Neural progenitor cell (in vitro differentiated cells): ENCODE measurements at regions not wholly inside any gene's neighbourhood (a gene's known extent, or its start where the extent isn't known, plus 50 kb on each side); places are given as distances from the start of the nearest gene placed in this dataset.

Experiments used
- DNase-seq: peaks from one replicate; pipeline ENCODE4 v3.0.0-alpha.2; 2016; ENCODE audit warnings: low spot score
- H2AFZ ChIP-seq: fragments of 200-600 bp; sonication (generic); replicated peaks from 2 replicates; pipeline ENCODE4 v1.6.1; 2016; ENCODE audit warnings: antibody characterized with exemption
- H3F3A ChIP-seq: fragments of 200-600 bp; sonication (generic); 2 replicates; pipeline ENCODE4 v1.6.1; 2016; ENCODE audit warnings: antibody characterized with exemption, low read depth
- H3K27ac ChIP-seq: fragments of 200-600 bp; sonication (generic); 2 replicates; pipeline ENCODE4 v1.5.1; 2016; ENCODE audit warnings: mild to moderate bottlenecking
- H3K27me3 ChIP-seq: fragments of 200-600 bp; sonication (generic); 2 replicates; pipeline ENCODE4 v1.6.1; 2016; ENCODE audit warnings: mild to moderate bottlenecking, moderate library complexity
- H3K36me3 ChIP-seq: fragments of 200-600 bp; sonication (generic); 2 replicates; pipeline ENCODE4 v1.5.1; 2016
- H3K4me1 ChIP-seq: fragments of 200-600 bp; sonication (generic); 2 replicates; pipeline ENCODE4 v1.6.1; 2016; ENCODE audit warnings: mixed run types
- H3K4me2 ChIP-seq: fragments of 200-600 bp; sonication (generic); 2 replicates; pipeline ENCODE4 v1.6.1; 2016
- H3K4me3 ChIP-seq: fragments of 200-600 bp; sonication (generic); 2 replicates; pipeline ENCODE4 v1.5.1; 2016
- H3K79me2 ChIP-seq: fragments of 200-600 bp; sonication (generic); 2 replicates; pipeline ENCODE4 v1.6.1; 2016; ENCODE audit warnings: low read depth
- H3K9ac ChIP-seq: fragments of 200-600 bp; sonication (generic); 2 replicates; pipeline ENCODE4 v1.6.1; 2016
- H3K9me3 ChIP-seq: fragments of 200-600 bp; sonication (generic); 2 replicates; pipeline ENCODE4 v1.5.1; 2016; ENCODE audit warnings: low read depth
- H4K20me1 ChIP-seq: fragments of 200-600 bp; sonication (generic); 2 replicates; pipeline ENCODE4 v1.6.1; 2016; ENCODE audit warnings: low read depth
- H3K27ac Mint-ChIP-seq: 3 replicates; pipeline ENCODE4 v1.8.0; 2021; ENCODE audit warnings: mixed read lengths
- H3K27me3 Mint-ChIP-seq: 2 replicates; pipeline ENCODE4 v1.8.0; 2022; ENCODE audit warnings: low read depth, mild to moderate bottlenecking, inconsistent platforms, moderate library complexity, mixed read lengths; ENCODE audit not compliant: insufficient read depth
- H3K36me3 Mint-ChIP-seq: 3 replicates; pipeline ENCODE4 v1.8.0; 2021; ENCODE audit warnings: mixed read lengths
- H3K4me1 Mint-ChIP-seq: 3 replicates; pipeline ENCODE4 v1.8.0; 2021; ENCODE audit warnings: mixed read lengths
- H3K4me3 Mint-ChIP-seq: 3 replicates; pipeline ENCODE4 v1.8.0; 2021; ENCODE audit warnings: mild to moderate bottlenecking, moderate library complexity, mixed read lengths
- H3K9me3 Mint-ChIP-seq: 3 replicates; pipeline ENCODE4 v1.8.0; 2020; ENCODE audit warnings: mixed read lengths
- EZH2 ChIP-seq: fragments of 200-600 bp; sonication (generic); IDR thresholded peaks from 2 replicates; pipeline ENCODE4 v1.6.1; 2017; ENCODE audit warnings: antibody characterized with exemption, mild to moderate bottlenecking, moderate library complexity
- EZH2phosphoT487 ChIP-seq: fragments of 200-600 bp; sonication (generic); IDR thresholded peaks from 2 replicates; pipeline ENCODE4 v1.6.1; 2017; ENCODE audit warnings: antibody characterized with exemption
- TF ChIP-seq, protein P1 (sequence below): fragments of 200-600 bp; sonication (generic); IDR thresholded peaks from 2 replicates; pipeline ENCODE4 v1.5.1; 2017; ENCODE audit warnings: antibody characterized with exemption, mild to moderate bottlenecking

DNA sequence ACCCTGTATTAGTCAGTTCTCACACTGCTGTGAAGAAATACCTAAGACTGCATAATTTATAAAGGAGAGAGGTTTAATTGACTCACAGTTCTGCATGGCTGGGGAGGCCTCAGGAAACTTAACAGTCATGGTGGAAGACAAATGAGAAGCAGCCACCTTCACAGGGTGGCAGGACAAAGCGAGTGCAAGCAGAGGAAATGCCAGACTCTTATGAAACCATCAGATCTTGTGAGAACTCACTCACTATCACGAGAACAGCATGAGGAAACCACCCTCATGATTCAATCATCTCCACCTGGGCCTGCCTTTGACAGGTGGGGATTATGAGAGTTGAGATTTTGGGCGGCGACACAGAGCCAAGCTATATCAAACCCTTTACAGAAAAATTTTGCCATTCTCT, 722.4 kb downstream of the RAB28 start:
- H3K4me3 Mint-ChIP-seq = no peak overlapping the region
- no peaks in the 10 kb centered on the region for H4K20me1 ChIP-seq
- H3K4me2 ChIP-seq = no peak overlapping the region
- no peak for DNase-seq
- H3K4me3 ChIP-seq = no peak overlapping the region
- no peak overlapping the region for H3K9ac ChIP-seq
- H3K27me3 ChIP-seq = no peaks in the 10 kb centered on the region
- no peak overlapping the region for H3K27ac Mint-ChIP-seq
- H2AFZ ChIP-seq = peak overlapping the region; percentile 7
- TF ChIP-seq EZH2 = no peak
- TF ChIP-seq, protein P1, sequence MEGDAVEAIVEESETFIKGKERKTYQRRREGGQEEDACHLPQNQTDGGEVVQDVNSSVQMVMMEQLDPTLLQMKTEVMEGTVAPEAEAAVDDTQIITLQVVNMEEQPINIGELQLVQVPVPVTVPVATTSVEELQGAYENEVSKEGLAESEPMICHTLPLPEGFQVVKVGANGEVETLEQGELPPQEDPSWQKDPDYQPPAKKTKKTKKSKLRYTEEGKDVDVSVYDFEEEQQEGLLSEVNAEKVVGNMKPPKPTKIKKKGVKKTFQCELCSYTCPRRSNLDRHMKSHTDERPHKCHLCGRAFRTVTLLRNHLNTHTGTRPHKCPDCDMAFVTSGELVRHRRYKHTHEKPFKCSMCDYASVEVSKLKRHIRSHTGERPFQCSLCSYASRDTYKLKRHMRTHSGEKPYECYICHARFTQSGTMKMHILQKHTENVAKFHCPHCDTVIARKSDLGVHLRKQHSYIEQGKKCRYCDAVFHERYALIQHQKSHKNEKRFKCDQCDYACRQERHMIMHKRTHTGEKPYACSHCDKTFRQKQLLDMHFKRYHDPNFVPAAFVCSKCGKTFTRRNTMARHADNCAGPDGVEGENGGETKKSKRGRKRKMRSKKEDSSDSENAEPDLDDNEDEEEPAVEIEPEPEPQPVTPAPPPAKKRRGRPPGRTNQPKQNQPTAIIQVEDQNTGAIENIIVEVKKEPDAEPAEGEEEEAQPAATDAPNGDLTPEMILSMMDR = no peak
- no peaks in the 10 kb centered on the region for H3K4me1 Mint-ChIP-seq
- no peak overlapping the region for H3K27ac ChIP-seq
- peaks cover 3% of the 10 kb centered on the region for H3K27me3 Mint-ChIP-seq
- H3K4me1 ChIP-seq = no peaks in the 10 kb centered on the region
- no peaks in the 10 kb centered on the region for H3K36me3 Mint-ChIP-seq
- H3K9me3 Mint-ChIP-seq = no peaks in the 10 kb centered on the region
- no peaks in the 10 kb centered on the region for H3K9me3 ChIP-seq
- H3F3A ChIP-seq = no peaks in the 10 kb centered on the region
- no peaks in the 10 kb centered on the region for H3K36me3 ChIP-seq
- no peaks in the 10 kb centered on the region for H3K79me2 ChIP-seq

DNA sequence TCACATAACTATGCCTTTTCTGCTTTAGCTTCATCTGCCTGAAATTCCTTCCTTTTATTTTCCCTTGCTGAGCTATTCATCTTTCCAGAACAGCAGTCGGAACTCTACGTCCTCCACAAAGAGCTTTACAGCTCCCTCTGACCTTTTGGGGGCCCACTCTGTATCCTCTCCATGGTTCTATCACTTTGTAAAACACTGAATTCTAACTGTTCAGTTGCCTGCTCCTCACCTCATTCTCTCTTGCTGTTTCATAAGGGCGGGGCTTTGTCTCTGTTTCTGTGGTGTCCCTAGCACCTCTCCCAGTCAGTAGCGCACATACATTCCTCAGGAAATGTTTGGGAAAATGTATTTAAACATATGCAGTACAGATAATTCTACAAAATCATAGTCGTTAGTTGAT, 737.0 kb downstream of the RAB28 start:
- Histone ChIP-seq H3K4me1 (peaks cover 3% of the 10 kb centered on the region), H3K9ac (no peak overlapping the region), H3K27ac (no peak overlapping the region), H3K4me3 (no peak overlapping the region), H3F3A (no peaks in the 10 kb centered on the region), H3K79me2 (no peaks in the 10 kb centered on the region), H4K20me1 (no peaks in the 10 kb centered on the region), H3K4me2 (no peak overlapping the region), H3K27me3 (no peaks in the 10 kb centered on the region), H3K9me3 (no peaks in the 10 kb centered on the region), H3K36me3 (no peaks in the 10 kb centered on the region), H2AFZ (no peak overlapping the region)
- no peaks in the 10 kb centered on the region for H3K36me3 Mint-ChIP-seq
- TF ChIP-seq EZH2phosphoT487 (no peak), EZH2 (no peak)
- TF ChIP-seq, protein P1 = no peak
- peaks cover 6% of the 10 kb centered on the region for H3K9me3 Mint-ChIP-seq
- DNase-seq = no peak
- peaks cover 4% of the 10 kb centered on the region for H3K4me1 Mint-ChIP-seq
- H3K27me3 Mint-ChIP-seq = peaks cover 2% of the 10 kb centered on the region
- no peak overlapping the region for H3K4me3 Mint-ChIP-seq
- H3K27ac Mint-ChIP-seq = no peak overlapping the region

DNA sequence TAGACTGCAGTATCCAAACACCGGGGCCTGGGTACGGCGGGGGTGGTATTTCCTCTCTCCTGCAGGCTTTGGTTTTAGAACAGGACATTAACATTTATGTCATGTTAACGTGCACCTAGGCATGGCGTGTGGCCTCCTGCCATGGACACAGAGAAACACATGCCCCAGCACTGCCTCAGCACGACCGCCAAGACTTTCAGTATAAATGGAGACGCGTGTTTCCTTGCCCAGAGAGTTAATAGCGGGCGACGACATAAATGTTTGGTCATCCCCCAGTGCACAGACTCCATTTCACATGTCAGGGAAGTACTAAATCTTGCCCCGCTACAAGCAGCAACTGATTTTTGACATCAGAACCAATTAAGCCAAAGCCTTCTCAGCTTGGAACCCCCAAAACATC, 737.9 kb downstream of the RAB28 start:
- Mint-ChIP-seq H3K27me3 (peaks cover 2% of the 10 kb centered on the region), H3K4me3 (no peak overlapping the region), H3K36me3 (no peaks in the 10 kb centered on the region), H3K27ac (no peak overlapping the region), H3K9me3 (peaks cover 3% of the 10 kb centered on the region), H3K4me1 (peaks cover 4% of the 10 kb centered on the region)
- H3K9ac ChIP-seq = no peak overlapping the region
- no peaks in the 10 kb centered on the region for H3K27me3 ChIP-seq
- no peaks in the 10 kb centered on the region for H3F3A ChIP-seq
- TF ChIP-seq, protein P1 = no peak
- TF ChIP-seq EZH2phosphoT487 (no peak), EZH2 (no peak)
- H3K4me3 ChIP-seq = no peak overlapping the region
- H3K36me3 ChIP-seq = no peaks in the 10 kb centered on the region
- no peaks in the 10 kb centered on the region for H4K20me1 ChIP-seq
- H3K27ac ChIP-seq = no peak overlapping the region
- peaks cover 3% of the 10 kb centered on the region for H3K4me1 ChIP-seq
- no peak overlapping the region for H3K4me2 ChIP-seq
- DNase-seq = no peak
- H3K9me3 ChIP-seq = no peaks in the 10 kb centered on the region
- no peaks in the 10 kb centered on the region for H3K79me2 ChIP-seq
- H2AFZ ChIP-seq = no peak overlapping the region

DNA sequence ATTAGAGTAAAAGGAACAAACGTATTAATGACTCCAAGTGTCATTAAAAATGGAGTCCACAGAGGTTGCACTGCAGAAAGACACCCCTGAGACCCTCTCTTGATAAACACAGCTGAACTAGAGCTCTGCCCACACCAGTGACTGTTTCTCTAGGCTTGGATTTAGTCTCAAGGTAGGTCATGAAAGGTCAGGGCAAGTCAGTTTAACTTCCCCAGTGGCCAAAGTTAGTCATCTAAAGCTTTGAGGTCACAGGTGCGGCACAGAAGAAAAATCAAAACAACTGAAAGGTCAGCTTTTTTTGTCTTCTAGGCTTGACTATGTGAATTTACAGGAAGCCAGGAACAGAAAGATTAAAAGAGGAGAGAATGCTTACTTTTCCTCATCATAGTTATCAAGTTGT, 749.6 kb downstream of the RAB28 start:
- no peak overlapping the region for H3K27ac Mint-ChIP-seq
- no peaks in the 10 kb centered on the region for H3K79me2 ChIP-seq
- H3K27me3 Mint-ChIP-seq = no peaks in the 10 kb centered on the region
- no peaks in the 10 kb centered on the region for H3K36me3 ChIP-seq
- no peaks in the 10 kb centered on the region for H3K4me1 Mint-ChIP-seq
- H3K27ac ChIP-seq = no peak overlapping the region
- no peaks in the 10 kb centered on the region for H3K9me3 ChIP-seq
- H3K4me3 Mint-ChIP-seq = no peak overlapping the region
- H3K4me1 ChIP-seq = no peaks in the 10 kb centered on the region
- H4K20me1 ChIP-seq = no peaks in the 10 kb centered on the region
- H2AFZ ChIP-seq = no peak overlapping the region
- H3K9ac ChIP-seq = no peak overlapping the region
- no peak for DNase-seq
- no peaks in the 10 kb centered on the region for H3K27me3 ChIP-seq
- H3K9me3 Mint-ChIP-seq = no peaks in the 10 kb centered on the region
- no peaks in the 10 kb centered on the region for H3F3A ChIP-seq
- no peaks in the 10 kb centered on the region for H3K36me3 Mint-ChIP-seq
- H3K4me2 ChIP-seq = no peak overlapping the region
- TF ChIP-seq, protein P1 = no peak
- TF ChIP-seq EZH2phosphoT487 (no peak), EZH2 (no peak)
- H3K4me3 ChIP-seq = no peak overlapping the region
